ENCODE measurements at regions not wholly inside any gene's neighbourhood (a gene's known extent, or its start where the extent isn't known, plus 50 kb on each side); places are given as distances from the start of the nearest gene placed in this dataset.
"Not testable (repeated sequence)": the region's sequence is repeated elsewhere in the genome, so short reads cannot be mapped to it uniquely, and the experiment has no call there.

- H3K4me3 ChIP-seq; H3K4me1 ChIP-seq; H4K20me1 ChIP-seq; H3K4me2 ChIP-seq; H3K27me3 ChIP-seq; H3K27ac ChIP-seq; H3K9me3 ChIP-seq (replicated peaks in 1 of 11); H3K9ac ChIP-seq; H3K36me3 ChIP-seq: not testable (repeated sequence)
Observed at GRCh38 chr7:76763977-76764376, 136.9 kb upstream of the POMZP3 start.

DNA sequence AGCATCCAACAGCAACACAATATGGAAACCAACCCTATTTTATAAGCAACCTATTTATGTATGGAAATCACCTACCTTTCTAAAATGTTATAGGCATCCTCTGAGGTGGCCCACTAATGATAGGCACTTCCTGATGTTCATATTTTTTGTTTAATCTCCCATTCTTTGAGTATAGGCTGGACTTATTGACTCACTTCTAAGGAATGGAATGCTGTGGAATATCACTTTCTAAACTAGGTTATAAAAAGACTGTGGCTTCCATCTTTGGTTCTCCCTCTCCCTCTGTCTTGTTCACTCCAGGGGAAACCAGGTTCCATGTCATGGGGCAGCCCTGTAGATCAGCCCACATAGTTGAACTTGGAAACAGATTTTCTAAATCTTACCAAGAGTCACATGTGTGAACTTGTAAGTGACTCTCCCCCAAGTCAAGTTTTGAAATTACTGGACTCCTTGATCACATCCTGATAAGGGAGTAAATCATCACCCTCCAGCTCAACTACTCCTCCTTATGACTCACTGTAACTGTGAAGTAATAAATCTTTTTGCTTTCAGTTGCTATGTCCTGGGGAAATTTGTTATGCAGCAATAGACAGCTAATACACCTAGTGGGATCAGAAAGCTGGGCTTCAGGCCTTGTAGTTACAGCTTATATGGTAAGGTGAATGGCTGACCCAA, 133.6 kb upstream of the POMZP3 start:
- H3K9me3 ChIP-seq (replicated peaks in 1 of 11); H3K4me1 ChIP-seq; H3K27ac ChIP-seq; H3K36me3 ChIP-seq; H3K9ac ChIP-seq; H3K4me2 ChIP-seq; H3K27me3 ChIP-seq; H4K20me1 ChIP-seq; H3K4me3 ChIP-seq: not testable (repeated sequence)

- not testable (repeated sequence) for H3K4me3 ChIP-seq; H3K27me3 ChIP-seq; H3K9ac ChIP-seq; H3K36me3 ChIP-seq; H3K9me3 ChIP-seq (replicated peaks in 1 of 11); H3K4me2 ChIP-seq; H3K4me1 ChIP-seq; H3K27ac ChIP-seq; H4K20me1 ChIP-seq
Observed at GRCh38 chr7:76739538-76739937, 112.5 kb upstream of the POMZP3 start.

DNA sequence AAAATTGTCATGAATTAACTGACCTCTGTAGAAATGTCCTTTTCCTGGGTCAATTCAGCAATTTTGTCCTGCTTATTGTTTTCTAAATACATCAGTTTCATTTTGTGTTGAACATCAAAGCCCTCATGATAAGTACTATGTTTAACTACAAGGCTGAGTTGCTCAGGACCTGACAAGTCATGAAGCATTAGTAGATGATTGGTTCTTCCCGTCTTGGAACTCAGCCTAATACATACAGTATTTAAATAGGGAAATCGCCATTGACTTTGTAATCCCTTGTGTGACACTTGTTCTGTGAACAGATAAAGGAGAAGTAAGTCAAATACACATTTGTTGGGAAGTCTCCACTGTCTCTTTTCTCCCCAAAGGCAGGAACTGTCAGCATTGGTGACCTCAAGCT, 109.6 kb upstream of the POMZP3 start:
- H3K27ac ChIP-seq; H3K9ac ChIP-seq; H3K4me2 ChIP-seq; H3K9me3 ChIP-seq (replicated peaks in 1 of 11); H3K36me3 ChIP-seq; H4K20me1 ChIP-seq; H3K4me3 ChIP-seq; H3K27me3 ChIP-seq; H3K4me1 ChIP-seq: not testable (repeated sequence)

DNA sequence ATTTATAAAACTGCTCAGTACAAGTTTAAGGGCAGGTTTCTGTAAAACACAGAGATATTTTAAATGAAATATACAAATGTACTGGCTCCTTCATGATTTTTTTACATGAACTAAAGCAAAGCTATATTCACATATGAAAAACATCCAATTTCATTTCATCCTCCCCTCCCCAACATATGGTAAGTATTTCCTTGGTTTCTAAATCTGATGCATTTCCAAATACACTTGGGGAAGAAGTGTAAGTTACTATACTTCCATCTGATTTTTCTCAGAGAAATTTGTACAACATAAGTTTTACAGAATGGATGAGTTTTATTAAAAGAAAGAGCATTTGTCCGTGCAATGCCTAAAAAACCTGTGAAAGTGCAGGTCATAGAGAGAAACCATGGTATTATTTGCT, 109.0 kb upstream of the POMZP3 start:
- H3K4me1 ChIP-seq; H3K9me3 ChIP-seq (replicated peaks in 1 of 11); H4K20me1 ChIP-seq; H3K4me3 ChIP-seq; H3K36me3 ChIP-seq; H3K27me3 ChIP-seq; H3K27ac ChIP-seq; H3K4me2 ChIP-seq; H3K9ac ChIP-seq: not testable (repeated sequence)

DNA sequence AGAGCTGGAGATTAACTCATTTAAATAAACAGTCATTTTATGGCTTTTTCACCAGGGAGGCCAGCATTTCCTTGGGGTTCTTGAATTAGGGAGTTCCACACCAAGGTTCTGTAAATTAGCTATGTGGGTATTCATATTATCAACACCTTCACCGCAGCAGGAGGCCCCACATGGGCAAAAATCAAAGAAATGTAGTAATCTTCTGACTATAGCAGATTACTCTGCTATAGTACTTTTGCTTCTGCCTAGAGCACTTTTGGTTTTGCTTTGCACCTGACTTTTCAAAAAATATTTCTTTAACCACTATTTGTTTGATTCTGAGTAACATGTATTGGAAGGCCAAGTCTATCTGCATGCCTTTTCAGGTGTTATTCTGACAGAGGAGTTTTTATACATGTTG, 108.6 kb upstream of the POMZP3 start:
- not testable (repeated sequence) for H3K36me3 ChIP-seq; H3K27me3 ChIP-seq; H4K20me1 ChIP-seq; H3K9me3 ChIP-seq (replicated peaks in 1 of 11); H3K4me1 ChIP-seq; H3K27ac ChIP-seq; H3K9ac ChIP-seq; H3K4me3 ChIP-seq; H3K4me2 ChIP-seq

DNA sequence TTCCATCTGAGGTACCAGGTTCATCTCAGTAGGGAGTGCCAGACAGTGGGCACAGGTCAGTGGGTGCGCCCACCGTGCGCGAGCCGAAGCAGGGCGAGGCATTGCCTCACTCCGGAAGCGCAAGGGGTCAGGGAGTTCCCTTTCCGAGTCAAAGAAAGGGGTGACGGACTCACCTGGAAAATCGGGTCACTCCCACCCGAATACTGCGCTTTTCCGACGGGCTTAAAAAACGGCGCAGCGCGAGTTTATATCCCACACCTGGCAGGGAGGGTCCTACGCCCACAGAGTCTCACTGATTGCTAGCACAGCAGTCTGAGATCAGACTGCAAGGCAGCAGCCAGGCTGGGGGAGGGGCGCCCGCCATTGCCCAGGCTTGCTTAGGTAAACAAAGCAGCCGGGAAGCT, 101.5 kb upstream of the POMZP3 start:
- H3K9me3 ChIP-seq (replicated peaks in 1 of 11); H3K36me3 ChIP-seq; H3K4me3 ChIP-seq; H3K27me3 ChIP-seq; H3K4me1 ChIP-seq; H3K9ac ChIP-seq; H3K27ac ChIP-seq; H4K20me1 ChIP-seq; H3K4me2 ChIP-seq: not testable (repeated sequence)

DNA sequence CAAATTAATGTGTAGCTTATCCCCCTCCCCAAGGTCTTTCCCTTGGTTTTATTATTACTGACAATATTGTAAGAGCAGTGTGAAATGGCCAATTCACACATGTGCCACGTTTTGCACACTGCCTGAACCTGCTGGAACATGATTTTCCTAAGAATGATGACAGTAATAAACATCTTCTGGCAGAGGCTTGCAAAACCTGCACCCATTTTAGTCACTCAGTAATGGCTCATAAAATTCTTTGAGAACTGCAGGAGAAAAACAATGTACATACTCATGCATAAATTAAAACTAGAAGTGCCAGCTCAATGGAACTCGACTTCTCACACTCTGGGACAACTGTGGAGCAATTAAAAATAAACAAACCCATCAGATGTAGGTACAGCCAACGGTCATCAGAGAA, 96.8 kb upstream of the POMZP3 start:
- not testable (repeated sequence) for H3K9ac ChIP-seq; H3K4me2 ChIP-seq; H3K4me1 ChIP-seq; H3K4me3 ChIP-seq; H3K36me3 ChIP-seq; H3K27ac ChIP-seq; H3K27me3 ChIP-seq; H4K20me1 ChIP-seq; H3K9me3 ChIP-seq (replicated peaks in 1 of 11)

GRCh38 chr7:76716551-76716950, 89.5 kb upstream of the POMZP3 start:
- H3K4me1 ChIP-seq, H3K27ac ChIP-seq, H3K9ac ChIP-seq, H4K20me1 ChIP-seq, H3K4me3 ChIP-seq, H3K36me3 ChIP-seq, H3K27me3 ChIP-seq, H3K4me2 ChIP-seq: not testable (repeated sequence)
- H3K9me3 ChIP-seq (replicated peaks in 1 of 11): peaks cover 10 to 29% (median 21%) of the 10 kb centered on the region in 11 experiments

GRCh38 chr7:76712926-76713325, 85.8 kb upstream of the POMZP3 start:
- not testable (repeated sequence) for H3K4me1 ChIP-seq, H3K27ac ChIP-seq, H3K9ac ChIP-seq, H3K4me2 ChIP-seq, H4K20me1 ChIP-seq, H3K27me3 ChIP-seq, H3K36me3 ChIP-seq, H3K4me3 ChIP-seq
- H3K9me3 ChIP-seq (replicated peaks in 1 of 11): peaks cover 10 to 27% (median 21%) of the 10 kb centered on the region in 11 experiments

- not testable (repeated sequence) for H4K20me1 ChIP-seq, H3K4me2 ChIP-seq, H3K27ac ChIP-seq
Observed at GRCh38 chr7:76711648-76712047, 84.6 kb upstream of the POMZP3 start.

DNA sequence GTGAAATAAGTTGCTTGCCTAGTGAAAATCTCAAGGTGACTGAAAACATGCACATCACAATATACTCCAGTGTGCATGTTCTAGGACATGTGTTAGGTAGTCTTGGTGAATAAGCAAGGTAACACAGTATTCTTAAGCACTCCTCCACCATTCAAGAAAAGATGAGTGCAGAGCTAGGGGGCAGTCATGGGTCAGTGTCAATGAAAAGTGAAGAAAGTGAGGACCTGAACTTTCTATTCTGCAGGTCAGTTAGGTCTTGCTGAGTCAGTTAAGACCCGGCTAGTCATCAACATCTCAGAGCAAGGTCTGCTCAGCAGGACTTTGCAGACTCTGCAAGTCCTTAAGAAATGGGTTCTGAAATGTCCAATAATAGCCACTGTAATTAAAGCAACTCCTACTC, 82.6 kb upstream of the POMZP3 start:
- not testable (repeated sequence) for H3K36me3 ChIP-seq; H4K20me1 ChIP-seq; H3K4me3 ChIP-seq; H3K4me2 ChIP-seq; H3K9me3 ChIP-seq (replicated peaks in 1 of 11); H3K9ac ChIP-seq; H3K27ac ChIP-seq; H3K4me1 ChIP-seq; H3K27me3 ChIP-seq

More at GRCh38 chr7:76711648-76712047, 84.6 kb upstream of the POMZP3 start:
- peaks cover 8 to 15% (median 12%) of the 10 kb centered on the region in 11 experiments for H3K9me3 ChIP-seq (replicated peaks in 1 of 11)
- not testable (repeated sequence) for H3K27me3 ChIP-seq, H3K4me1 ChIP-seq, H3K9ac ChIP-seq, H3K4me3 ChIP-seq, H3K36me3 ChIP-seq

GRCh38 chr7:76708446-76708845, 81.4 kb upstream of the POMZP3 start:
- not testable (repeated sequence) for H3K4me3 ChIP-seq; H3K27me3 ChIP-seq; H3K36me3 ChIP-seq; H3K9ac ChIP-seq; H4K20me1 ChIP-seq; H3K27ac ChIP-seq; H3K9me3 ChIP-seq (replicated peaks in 1 of 11); H3K4me1 ChIP-seq; H3K4me2 ChIP-seq

- H4K20me1 ChIP-seq; H3K9ac ChIP-seq; H3K4me2 ChIP-seq; H3K4me3 ChIP-seq; H3K27ac ChIP-seq; H3K9me3 ChIP-seq (replicated peaks in 1 of 11); H3K4me1 ChIP-seq; H3K36me3 ChIP-seq; H3K27me3 ChIP-seq: not testable (repeated sequence)
Observed at GRCh38 chr7:76703815-76704214, 76.7 kb upstream of the POMZP3 start.

GRCh38 chr7:76686277-76686676, 59.2 kb upstream of the POMZP3 start:
- not testable (repeated sequence) for H4K20me1 ChIP-seq; H3K27ac ChIP-seq; H3K9ac ChIP-seq; H3K9me3 ChIP-seq (replicated peaks in 1 of 11); H3K36me3 ChIP-seq; H3K4me3 ChIP-seq; H3K4me2 ChIP-seq; H3K27me3 ChIP-seq; H3K4me1 ChIP-seq

Data from BLaER1 treated with 17β-estradiol and CSF1 and Interleukin-3, amounts not matched to agents 10 nM and 100 nM (cell line).